Left kidney (tissue), 1 donor: ENCODE measurements at regions not wholly inside any gene's neighbourhood (a gene's known extent, or its start where the extent isn't known, plus 50 kb on each side); places are given as distances from the start of the nearest gene placed in this dataset.

ENCODE experiments used
- DNase-seq: peaks from one replicate; pipeline ENCODE4 v3.0.0-alpha.2; 2013

GRCh38 chr13:39858794-39859193, 203.3 kb downstream of the COG6 start:
- no peak for DNase-seq

DNA sequence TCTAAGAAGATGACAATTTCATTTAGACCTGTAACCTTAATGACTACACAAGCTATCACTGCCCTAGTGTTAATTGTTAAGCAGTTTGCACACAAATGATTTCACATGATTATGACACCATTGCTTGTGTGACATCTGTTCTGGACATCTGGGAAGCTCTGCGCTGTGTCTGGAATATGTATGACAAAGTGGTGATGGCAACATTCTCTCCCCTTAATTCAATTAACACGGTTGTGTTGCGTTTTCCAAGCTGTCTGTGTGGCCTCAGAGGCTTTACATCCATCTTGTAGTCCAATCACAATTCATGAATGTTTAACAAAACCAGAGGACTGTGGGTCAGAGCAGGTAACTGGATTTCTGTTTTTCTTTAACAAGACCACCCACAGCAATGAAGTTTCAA, 204.4 kb downstream of the COG6 start:
- DNase-seq: no peak

- no peak for DNase-seq
Measured at GRCh38 chr13:39862900-39863299, 207.4 kb downstream of the COG6 start.

- no peak for DNase-seq
Measured at GRCh38 chr13:39864221-39864620, 208.8 kb downstream of the COG6 start.

DNA sequence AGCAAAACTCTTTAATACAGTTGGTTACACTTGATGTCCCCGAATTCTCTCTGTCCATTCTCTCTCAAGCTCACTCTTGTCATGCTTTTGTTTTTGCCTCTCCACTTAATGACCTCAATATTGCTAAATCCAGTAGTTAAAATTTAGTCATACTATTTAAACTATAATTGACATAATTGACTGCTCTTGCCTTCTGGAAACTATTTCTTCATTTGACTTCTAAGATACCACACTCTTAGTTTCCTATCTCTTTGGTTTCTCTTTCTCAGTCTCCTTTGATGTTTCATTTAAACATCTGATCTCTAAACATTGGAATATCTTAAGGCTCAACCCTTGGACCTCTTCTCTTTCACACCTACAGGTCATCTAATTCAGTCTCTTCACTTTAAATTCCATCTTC, 211.3 kb downstream of the COG6 start:
- DNase-seq: no peak

- DNase-seq: no peak
Measured at GRCh38 chr13:39867807-39868206, 212.3 kb downstream of the COG6 start.

DNA sequence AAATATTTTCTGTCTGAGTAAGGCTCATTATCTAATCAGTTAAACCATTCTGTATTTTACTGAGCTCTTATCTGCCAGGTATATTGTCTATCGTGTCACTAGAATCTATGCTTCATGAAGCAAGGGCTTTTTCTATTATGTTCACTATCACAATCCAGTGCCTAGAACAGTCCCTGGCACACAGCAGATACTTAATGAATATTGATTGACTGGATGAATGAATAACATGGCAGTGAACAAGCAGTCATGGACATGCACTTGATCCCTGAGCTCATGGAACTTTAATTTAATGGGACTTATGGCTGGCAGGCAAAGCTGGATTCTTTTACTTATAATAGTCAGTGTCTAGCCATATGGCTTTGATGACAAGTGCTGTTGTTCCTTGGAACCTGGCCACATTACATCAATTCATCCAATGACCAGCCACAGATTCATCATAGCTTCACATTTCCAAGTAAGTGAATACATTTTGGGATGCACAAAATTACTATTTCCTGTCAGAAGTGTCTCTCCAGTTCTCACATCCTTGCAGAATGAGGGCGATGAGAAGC, 214.8 kb downstream of the COG6 start:
- no peak for DNase-seq

GRCh38 chr13:39874331-39875053, 219.0 kb downstream of the COG6 start:
- peak; percentile 11 for DNase-seq

DNA sequence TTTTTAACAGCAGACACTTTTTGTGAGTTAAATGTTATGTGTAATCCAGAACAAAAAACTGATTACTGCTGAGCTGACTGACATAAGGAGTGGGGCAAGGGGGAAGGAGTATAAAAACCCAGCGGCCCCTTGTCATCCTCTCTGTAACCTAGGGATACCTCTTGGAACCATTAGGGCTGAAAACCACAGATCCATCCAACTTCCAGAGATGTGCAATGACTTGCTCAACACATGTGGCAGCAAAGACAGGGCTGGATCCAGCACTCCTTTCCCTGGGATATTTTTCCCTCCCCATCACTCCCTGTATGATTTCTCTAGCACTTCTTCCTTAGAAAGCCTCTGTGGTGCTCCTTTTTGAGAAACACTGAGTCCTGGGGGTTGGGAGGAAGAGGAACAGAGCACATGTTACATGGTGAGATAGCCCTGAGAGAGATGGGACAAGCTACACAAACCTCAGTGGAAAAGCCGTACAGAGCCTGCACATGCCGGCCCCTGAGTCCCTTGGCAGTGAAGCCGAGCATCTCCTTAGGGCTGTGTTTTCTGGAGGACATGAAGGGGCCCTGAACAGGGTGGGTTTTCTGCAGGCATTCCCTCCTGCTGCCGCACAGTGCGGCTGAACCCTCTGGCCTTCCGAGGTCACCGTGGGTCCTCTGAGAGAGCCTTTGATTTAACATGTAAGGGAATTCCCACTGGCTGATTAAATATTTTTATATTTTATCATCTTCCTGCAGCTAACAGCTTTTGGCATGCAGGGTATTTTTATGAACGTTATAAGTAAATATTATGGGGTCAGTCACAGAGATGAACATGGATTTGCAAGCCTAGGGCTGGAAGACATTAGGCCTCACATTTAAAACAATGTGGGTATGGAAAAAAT, 219.9 kb downstream of the COG6 start:
- DNase-seq: no peak

GRCh38 chr13:39876258-39876657, 220.8 kb downstream of the COG6 start:
- no peak for DNase-seq

- DNase-seq: no peak
Measured at GRCh38 chr13:39877134-39877533, 221.7 kb downstream of the COG6 start.

DNA sequence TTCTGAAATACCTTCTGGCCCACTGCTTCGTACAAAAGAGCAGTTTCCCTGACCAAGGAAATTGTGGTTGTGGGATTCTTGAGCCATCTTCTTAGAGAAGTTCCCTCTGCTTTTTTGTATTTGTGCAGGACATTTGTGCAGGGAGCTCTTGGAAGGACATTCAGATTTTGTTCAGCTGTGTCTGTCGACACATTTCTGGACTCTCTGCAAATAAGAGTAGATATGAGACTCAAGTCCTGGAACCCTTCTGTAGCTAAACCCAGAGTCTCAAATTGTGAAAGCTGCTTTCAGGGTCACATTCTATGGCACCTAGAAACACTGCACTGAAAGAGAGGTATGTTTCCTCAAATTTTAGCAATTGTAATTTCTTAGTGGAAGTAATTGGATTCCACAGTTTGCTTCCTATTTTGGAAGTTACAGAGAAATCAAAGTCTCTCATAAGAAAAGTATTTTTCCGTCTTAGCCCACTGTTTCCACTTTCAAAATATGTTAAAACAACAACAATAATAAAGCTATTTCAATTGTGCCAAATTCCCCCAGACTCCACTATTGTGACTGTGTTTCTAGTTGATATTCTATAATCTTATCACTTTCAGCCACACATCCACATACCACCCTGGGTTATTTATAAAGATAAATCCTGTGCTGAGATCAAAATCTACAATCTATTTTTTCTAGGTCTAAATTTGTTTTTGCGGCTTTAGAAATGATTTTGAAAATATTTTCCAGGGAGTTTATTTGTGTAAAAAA, 224.0 kb downstream of the COG6 start:
- no peak for DNase-seq

- no peak for DNase-seq
Measured at GRCh38 chr13:39881383-39881782, 225.9 kb downstream of the COG6 start.

DNA sequence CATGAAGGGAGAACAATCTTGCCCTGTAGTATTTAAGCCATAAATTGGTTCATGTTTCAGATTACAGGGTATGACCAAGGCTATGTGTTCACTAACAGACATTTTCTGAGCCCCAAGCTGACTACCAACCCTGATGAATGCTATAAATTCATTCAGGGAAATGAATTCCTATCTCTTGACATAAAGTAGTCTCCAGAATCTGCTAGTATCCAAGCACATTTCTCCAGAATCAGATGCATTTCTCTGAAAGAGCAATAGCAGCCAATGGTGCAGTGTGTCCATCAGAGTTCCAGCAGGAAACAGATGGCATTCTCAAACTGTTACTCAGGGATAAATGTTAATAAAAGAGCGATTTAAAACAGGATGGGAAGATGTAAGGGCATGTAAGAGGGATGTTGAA, 226.4 kb downstream of the COG6 start:
- no peak for DNase-seq

DNA sequence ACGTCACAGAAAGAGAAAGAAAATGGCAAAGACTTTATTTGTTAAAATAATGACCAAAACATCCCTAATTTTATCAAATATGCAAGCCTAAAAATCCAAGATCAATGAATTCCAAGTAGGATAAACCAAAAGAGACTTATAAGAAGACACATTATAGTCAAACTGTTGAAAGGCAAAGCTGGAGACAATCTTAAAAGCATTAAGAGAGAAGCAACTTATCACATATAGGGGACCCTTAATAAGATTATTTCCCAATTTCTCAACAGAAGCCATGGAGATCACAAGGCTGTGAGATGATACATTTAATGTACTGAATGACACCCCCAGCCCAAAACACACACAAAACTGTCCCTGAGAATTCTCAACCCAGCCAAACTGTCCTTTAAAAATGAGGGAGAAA, 228.7 kb downstream of the COG6 start:
- no peak for DNase-seq

DNA sequence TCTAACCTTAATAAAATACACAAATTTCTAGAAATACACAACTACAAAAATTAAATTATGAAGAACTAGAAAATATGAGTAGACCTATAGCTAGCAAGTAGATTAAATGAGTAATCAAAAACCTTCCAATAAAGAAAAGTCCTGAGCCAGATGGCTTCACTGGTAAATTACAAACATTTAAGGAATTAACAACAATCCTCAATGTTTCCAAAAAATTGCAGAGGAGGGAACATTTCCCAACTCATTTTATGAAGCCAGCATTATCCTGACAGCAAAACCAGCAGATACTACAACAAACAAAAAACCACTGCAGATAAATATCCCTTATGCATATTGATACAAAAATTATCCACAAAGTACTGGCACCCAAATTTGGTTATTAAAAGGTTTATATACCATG, 230.9 kb downstream of the COG6 start:
- no peak for DNase-seq

DNA sequence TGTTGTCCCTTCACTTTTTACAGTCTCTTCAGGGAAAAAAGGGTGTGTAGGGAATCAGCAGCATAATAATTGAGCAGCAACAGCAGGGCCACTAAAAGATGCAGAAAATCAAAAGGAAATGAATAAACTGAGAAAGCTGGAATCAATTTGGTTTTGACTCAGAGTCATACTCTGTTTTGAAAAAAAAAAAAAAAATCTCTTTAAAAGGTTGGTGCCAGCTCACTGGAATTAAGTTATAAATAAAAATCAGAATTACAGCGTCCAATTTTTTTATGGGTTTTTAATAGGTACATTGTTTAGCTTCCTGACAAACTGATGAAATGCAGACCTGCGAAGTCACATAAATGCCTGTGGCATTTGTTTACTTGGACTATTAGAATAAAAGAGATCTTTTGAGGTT, 231.9 kb downstream of the COG6 start:
- no peak for DNase-seq

- no peak for DNase-seq
Measured at GRCh38 chr13:39888865-39889810, 233.7 kb downstream of the COG6 start.

- no peak for DNase-seq
Measured at GRCh38 chr13:39890537-39890936, 235.1 kb downstream of the COG6 start.

DNA sequence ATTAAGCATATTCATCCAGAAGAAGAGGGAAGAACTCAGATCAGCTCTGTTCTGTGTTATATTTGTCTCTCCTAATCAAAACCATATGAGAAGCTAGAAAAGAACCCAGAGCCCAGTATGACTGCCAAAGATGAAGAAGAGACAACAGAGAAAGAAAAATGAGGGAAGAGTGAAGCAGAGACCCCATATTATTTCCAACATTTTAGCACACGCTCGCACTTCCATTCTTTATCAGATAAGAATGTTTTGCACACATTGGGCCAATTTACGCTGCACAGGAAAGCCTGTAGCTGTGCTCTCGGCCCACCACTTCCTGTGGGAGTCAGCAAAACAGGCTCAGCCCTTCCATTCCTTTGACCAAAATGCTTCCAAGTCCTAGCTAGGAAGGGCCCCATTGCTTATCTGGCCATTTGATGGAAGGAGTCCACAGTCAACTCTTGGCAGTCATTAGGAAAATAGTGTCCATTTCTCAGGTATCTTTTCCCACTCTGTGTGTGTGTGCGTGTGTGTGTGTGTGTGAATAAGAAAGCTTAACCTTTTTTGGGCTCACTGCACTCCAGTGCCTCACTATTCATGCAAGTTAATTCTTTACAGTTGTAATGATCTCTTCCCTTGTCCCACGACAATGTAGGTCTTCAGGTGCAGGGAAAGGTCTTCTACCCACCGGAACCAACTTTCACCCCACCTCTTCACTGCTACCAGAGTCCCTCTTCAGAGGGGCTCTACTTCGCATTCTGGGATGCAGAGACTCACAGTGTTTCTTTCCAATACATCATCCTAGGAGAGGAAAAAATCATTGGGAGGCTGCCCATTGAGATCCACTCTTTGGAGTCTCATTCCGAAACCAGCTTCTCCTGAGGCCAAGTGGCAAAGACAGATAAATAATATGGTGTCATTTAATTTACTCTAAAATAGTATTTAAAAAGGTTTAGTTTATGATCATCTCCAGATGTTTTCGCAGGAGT, 237.5 kb downstream of the COG6 start:
- no peak for DNase-seq
